Mammary epithelial cell (primary cell): ENCODE measurements at regions not wholly inside any gene's neighbourhood (a gene's known extent, or its start where the extent isn't known, plus 50 kb on each side); places are given as distances from the start of the nearest gene placed in this dataset.

ENCODE experiments used
- EZH2 ChIP-seq: IDR thresholded peaks from 2 replicates; pipeline ENCODE4 v1.6.1; 2012; ENCODE audit warnings: low read length, inconsistent platforms, borderline replicate concordance
- TF ChIP-seq, protein P1 (sequence below), 2 donors: IDR thresholded peaks in 1 of 2; conservative IDR thresholded peaks in 1 of 2; 2 replicates each; pipeline ENCODE4 v1.5.1; 2011 to 2012; ENCODE audit warnings: inconsistent platforms in 2 of 2, low read length in 2 of 2, mild to moderate bottlenecking in 2 of 2, control low read depth in 1 of 2, low read depth in 1 of 2; ENCODE audit not compliant: insufficient read depth in 1 of 2; ENCODE audit errors: extremely low read depth in 1 of 2

DNA sequence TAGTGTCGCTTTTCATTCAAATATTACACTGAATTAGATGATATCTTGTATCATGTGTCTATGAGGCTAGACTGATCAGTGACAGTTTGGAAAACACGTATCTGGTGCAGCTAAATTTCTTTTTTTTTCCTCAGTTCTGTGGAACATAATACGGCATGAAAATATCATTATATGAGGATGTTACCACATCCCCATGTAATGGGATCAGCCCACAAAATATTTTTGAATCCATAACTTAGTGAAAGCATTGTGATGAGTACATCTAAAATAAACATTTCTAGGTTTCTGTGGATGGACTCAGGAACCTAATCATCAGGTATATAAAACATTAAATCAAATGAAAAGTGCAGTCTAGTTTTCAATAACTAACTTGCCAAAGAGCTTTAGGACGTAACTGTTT lies 356.3 kb downstream of the USP25 start:
- TF ChIP-seq, protein P1, sequence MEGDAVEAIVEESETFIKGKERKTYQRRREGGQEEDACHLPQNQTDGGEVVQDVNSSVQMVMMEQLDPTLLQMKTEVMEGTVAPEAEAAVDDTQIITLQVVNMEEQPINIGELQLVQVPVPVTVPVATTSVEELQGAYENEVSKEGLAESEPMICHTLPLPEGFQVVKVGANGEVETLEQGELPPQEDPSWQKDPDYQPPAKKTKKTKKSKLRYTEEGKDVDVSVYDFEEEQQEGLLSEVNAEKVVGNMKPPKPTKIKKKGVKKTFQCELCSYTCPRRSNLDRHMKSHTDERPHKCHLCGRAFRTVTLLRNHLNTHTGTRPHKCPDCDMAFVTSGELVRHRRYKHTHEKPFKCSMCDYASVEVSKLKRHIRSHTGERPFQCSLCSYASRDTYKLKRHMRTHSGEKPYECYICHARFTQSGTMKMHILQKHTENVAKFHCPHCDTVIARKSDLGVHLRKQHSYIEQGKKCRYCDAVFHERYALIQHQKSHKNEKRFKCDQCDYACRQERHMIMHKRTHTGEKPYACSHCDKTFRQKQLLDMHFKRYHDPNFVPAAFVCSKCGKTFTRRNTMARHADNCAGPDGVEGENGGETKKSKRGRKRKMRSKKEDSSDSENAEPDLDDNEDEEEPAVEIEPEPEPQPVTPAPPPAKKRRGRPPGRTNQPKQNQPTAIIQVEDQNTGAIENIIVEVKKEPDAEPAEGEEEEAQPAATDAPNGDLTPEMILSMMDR (conservative IDR thresholded peaks at IDR 0.05 in 1 of 2, IDR thresholded peaks at IDR 0.05 in 1 of 2; ENCODE audit: extremely low read depth in 1 of 2, insufficient read depth in 1 of 2, low read depth in 1 of 2, low read length in 2 of 2), result no peak
- TF ChIP-seq EZH2, result no peak
